Motor neuron (in vitro differentiated cells): ENCODE measurements at regions not wholly inside any gene's neighbourhood (a gene's known extent, or its start where the extent isn't known, plus 50 kb on each side); places are given as distances from the start of the nearest gene placed in this dataset.

Experiments
- ATAC-seq, 8 experiments: fragments of 200-7000 bp; cut with Tn5 transposase; replicated peaks in 6 of 8; 2 replicates each; pipeline ENCODE4 v1.8.0; 2021; ENCODE audit warnings: mild to moderate bottlenecking in 8 of 8, moderate library complexity in 8 of 8
- H3K27ac ChIP-seq, 2 donors: fragments of 250-450 bp; sonication (Bioruptor Pico); 2 replicates each; pipeline ENCODE4 v1.9.0; 2021; ENCODE audit warnings: antibody characterized with exemption in 2 of 2, mild to moderate bottlenecking in 2 of 2, moderate library complexity in 1 of 2
- H3K4me1 ChIP-seq, 2 donors: fragments of 250-450 bp; sonication (Bioruptor Pico); replicated peaks in 1 of 2; 2 replicates each; pipeline ENCODE4 v1.6.1; 2021; ENCODE audit warnings: antibody characterized with exemption in 2 of 2, mild to moderate bottlenecking in 2 of 2, moderate library complexity in 1 of 2
- H3K4me3 ChIP-seq, 5 donors: fragments of 250-450 bp; sonication (Bioruptor Pico); 2 replicates each; pipeline ENCODE4 v1.9.0; 2021; ENCODE audit warnings: antibody characterized with exemption in 5 of 5, mild to moderate bottlenecking in 5 of 5, moderate library complexity in 4 of 5
- WGBS, 10 experiments: fragments of 450-650 bp; shearing (Covaris generic); methylation state at CpG; one replicate each; pipeline ENCODE4 v1.0.0; 2022; 5-methylcytosine and 5-hydroxymethylcytosine counted together
- in situ Hi-C, 9 experiments: fragments of 400-800 bp; cut with MboI; loops; one replicate each; pipeline ENCODE4 v1.15.0; 2021; ENCODE audit warnings: low sequenced_read_pairs in 9 of 9, low pct_unique_long_range_greater_than_20kb in 2 of 9; ENCODE audit not compliant: unreplicated experiment in 9 of 9

- no peak for ATAC-seq
- peaks cover 22 to 35% of the 10 kb centered on the region in 2 donors for H3K4me1 ChIP-seq
- no peak overlapping the region for H3K4me3 ChIP-seq
- no peak overlapping the region for H3K27ac ChIP-seq
- in situ Hi-C loops = no loop called here
- WGBS, 10 experiments = 28 to 100% (median 93%) methylated on average over 1 to 4 of the region's 4 CpGs; no CpG with 5 or more reads in 1 of the 10 experiments
These were observed 120.9 kb upstream of the MTNR1B start for GRCh38 chr11:92848578-92848977.

- peak in 1 of 8 experiments; percentile 20 for ATAC-seq
- in situ Hi-C loops = loop anchor here in 1 of 9 experiments (25.0 kb wide), 1 partner anchor 613 kb away; no protein-coding TSS in a partner anchor
- Histone ChIP-seq H3K4me1 (peaks cover 24 to 31% of the 10 kb centered on the region in 2 donors), H3K4me3 (no peak overlapping the region), H3K27ac (no peak overlapping the region)
- WGBS, 10 experiments = 0 to 100% (median 52%) methylated on average over 1 to 4 of the region's 4 CpGs; no CpG with 5 or more reads in 2 of the 10 experiments
These were observed 119.1 kb upstream of the MTNR1B start for GRCh38 chr11:92850296-92850826.

- in situ Hi-C loops = loop anchor here in 1 of 9 experiments (25.0 kb wide), 1 partner anchor 615 kb away; no protein-coding TSS in a partner anchor
- peaks cover 10 to 18% of the 10 kb centered on the region in 2 donors for H3K4me1 ChIP-seq
- no peak overlapping the region for H3K4me3 ChIP-seq
- no peak for ATAC-seq
- no peak overlapping the region for H3K27ac ChIP-seq
These were observed 117.2 kb upstream of the MTNR1B start for GRCh38 chr11:92852229-92852628.

GRCh38 chr11:92852946-92853345 is 116.5 kb upstream of the MTNR1B start:
- in situ Hi-C loops = loop anchor here in 1 of 9 experiments (25.0 kb wide), 1 partner anchor 616 kb away; no protein-coding TSS in a partner anchor
- H3K4me3 ChIP-seq = no peak overlapping the region
- no peak overlapping the region for H3K27ac ChIP-seq
- peaks cover 10 to 19% of the 10 kb centered on the region in 2 donors for H3K4me1 ChIP-seq
- peak in 1 of 8 experiments; percentile 19 for ATAC-seq
- 25 to 100% (median 68%) methylated on average over 1 to 4 of the region's 7 CpGs; no CpG with 5 or more reads in 6 of the 10 experiments for WGBS, 10 experiments

GRCh38 chr11:92854162-92854561 is 115.3 kb upstream of the MTNR1B start:
- Histone ChIP-seq H3K4me1 (peaks cover 10 to 19% of the 10 kb centered on the region in 2 donors), H3K27ac (no peak overlapping the region), H3K4me3 (no peak overlapping the region)
- in situ Hi-C loops = loop anchor here in 1 of 9 experiments (25.0 kb wide), 1 partner anchor 617 kb away; no protein-coding TSS in a partner anchor
- no peak for ATAC-seq
- WGBS, 10 experiments = 25 to 100% (median 80%) methylated on average over 1 to 4 of the region's 5 CpGs; no CpG with 5 or more reads in 5 of the 10 experiments

DNA sequence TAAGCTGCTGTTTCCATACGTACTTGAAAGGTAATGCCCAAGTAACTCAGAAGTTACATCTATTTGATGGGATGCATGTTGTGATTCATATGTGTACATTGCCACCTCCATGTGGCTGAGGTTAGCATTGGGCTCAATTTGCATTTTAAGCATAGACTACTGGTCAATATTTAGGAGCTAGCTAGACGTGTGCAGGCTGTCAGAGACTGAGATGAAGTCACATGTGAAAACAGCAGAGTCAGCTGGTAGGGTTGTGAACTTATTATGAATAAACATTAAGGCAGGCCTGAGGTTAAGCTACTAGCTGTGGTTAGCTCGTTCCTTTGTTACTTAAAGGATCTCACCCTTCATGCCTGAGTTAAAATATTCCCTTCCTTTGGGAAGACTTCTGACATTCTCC is 114.5 kb upstream of the MTNR1B start:
- in situ Hi-C loops = loop anchor here in 1 of 9 experiments (25.0 kb wide), 1 partner anchor 618 kb away; no protein-coding TSS in a partner anchor
- WGBS, 10 experiments = 0 to 100% (median 47%) methylated on average over 1 to 3 of the region's 3 CpGs; no CpG with 5 or more reads in 1 of the 10 experiments
- ATAC-seq = peak in 7 of 8 experiments; percentile 64 to 91 (median 87)
- Histone ChIP-seq H3K27ac (no peak overlapping the region), H3K4me1 (peaks cover 10 to 19% of the 10 kb centered on the region in 2 donors), H3K4me3 (no peak overlapping the region)

DNA sequence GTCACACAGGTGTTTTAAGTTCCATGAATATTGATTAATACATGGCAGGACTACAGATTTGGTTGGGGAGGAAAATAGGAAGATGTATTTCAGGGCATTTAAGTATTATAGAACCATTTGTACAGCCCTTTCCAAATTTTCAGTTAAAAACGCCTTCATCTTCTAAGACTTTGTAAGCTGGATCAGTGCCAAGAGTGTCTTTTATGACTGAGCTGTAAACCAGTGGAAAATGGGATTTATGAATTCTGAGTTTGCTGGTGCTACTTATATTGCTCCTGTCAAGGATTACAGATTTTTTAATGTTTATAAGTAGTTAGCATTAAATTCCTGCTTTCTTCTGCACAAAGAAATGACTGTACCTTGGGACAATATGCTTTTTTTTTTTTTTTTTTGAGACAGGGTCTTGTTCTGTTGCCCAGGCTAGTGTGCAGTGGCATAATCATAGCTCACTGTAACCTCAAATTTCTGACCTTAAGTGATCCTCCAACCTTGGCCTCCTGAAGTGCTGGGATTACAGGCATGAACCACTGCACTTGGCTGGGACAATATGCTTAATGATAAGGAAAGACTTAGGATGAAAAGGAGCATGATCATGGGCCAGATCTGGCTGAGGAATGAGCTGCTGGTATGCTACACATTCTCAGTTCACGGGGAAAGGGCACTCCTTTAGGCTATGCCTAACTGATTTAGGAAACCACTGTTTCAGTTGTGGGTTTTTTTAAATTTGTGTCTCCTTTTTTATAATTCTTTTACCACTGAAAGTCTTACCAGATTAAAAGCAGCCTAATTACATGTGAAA is 113.6 kb upstream of the MTNR1B start:
- no peak for ATAC-seq
- Histone ChIP-seq H3K4me3 (no peak overlapping the region), H3K4me1 (peaks cover 10 to 19% of the 10 kb centered on the region in 2 donors), H3K27ac (no peak overlapping the region)
- 0 to 100% (median 83%) methylated on average over 1 to 2 of the region's 2 CpGs for WGBS, 10 experiments
- in situ Hi-C loops = loop anchor here in 1 of 9 experiments (25.0 kb wide), 1 partner anchor 619 kb away; no protein-coding TSS in a partner anchor

DNA sequence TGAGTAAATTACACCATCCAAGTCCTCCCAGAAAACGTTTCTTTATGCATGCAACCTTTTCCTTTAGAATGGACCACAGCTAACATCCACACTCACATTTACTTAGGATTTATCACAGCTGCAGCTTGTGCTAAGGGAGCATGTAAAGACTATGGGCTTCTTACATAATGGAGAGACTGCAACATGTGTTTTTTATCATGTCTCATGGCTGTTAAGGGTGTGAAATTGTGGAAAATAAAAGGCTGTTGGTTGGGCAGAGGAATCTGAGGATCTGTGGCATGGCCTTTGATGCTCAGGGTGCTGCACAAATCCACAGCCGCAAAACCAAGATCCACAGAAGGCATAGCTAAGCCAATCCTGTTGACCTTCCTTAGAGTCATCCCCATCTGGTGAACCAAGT is 112.0 kb upstream of the MTNR1B start:
- WGBS, 10 experiments = 0 to 100% (median 20%) methylated on average over 1 to 2 of the region's 2 CpGs; no CpG with 5 or more reads in 5 of the 10 experiments
- peaks cover 10 to 22% of the 10 kb centered on the region in 2 donors for H3K4me1 ChIP-seq
- no peak for ATAC-seq
- in situ Hi-C loops = loop anchor here in 1 of 9 experiments (25.0 kb wide), 1 partner anchor 620 kb away; no protein-coding TSS in a partner anchor
- no peak overlapping the region for H3K4me3 ChIP-seq
- H3K27ac ChIP-seq = no peak overlapping the region

GRCh38 chr11:92859156-92859690 is 110.2 kb upstream of the MTNR1B start:
- ATAC-seq = no peak
- Histone ChIP-seq H3K27ac (no peak overlapping the region), H3K4me1 (peaks cover 10 to 22% of the 10 kb centered on the region in 2 donors), H3K4me3 (no peak overlapping the region)
- WGBS, 10 experiments = 0 to 100% (median 53%) methylated on average over 2 to 7 of the region's 8 CpGs; no CpG with 5 or more reads in 2 of the 10 experiments
- in situ Hi-C loops = loop anchor here in 1 of 9 experiments (25.0 kb wide), 1 partner anchor 622 kb away; no protein-coding TSS in a partner anchor

- WGBS, 10 experiments = 7 to 100% (median 72%) methylated on average over 1 to 3 of the region's 3 CpGs
- no peak overlapping the region for H3K27ac ChIP-seq
- in situ Hi-C loops = loop anchor here in 1 of 9 experiments (25.0 kb wide), 1 partner anchor 624 kb away; no protein-coding TSS in a partner anchor
- no peak overlapping the region for H3K4me3 ChIP-seq
- no peak for ATAC-seq
- H3K4me1 ChIP-seq = peaks cover 0 to 7% of the 10 kb centered on the region in 2 donors
These were observed 107.8 kb upstream of the MTNR1B start for GRCh38 chr11:92861634-92862033.

- 7 to 100% (median 51%) methylated on average over 1 to 2 of the region's 2 CpGs; no CpG with 5 or more reads in 2 of the 10 experiments for WGBS, 10 experiments
- Histone ChIP-seq H3K27ac (no peak overlapping the region), H3K4me3 (no peak overlapping the region), H3K4me1 (peaks cover 0 to 4% of the 10 kb centered on the region in 2 donors)
- in situ Hi-C loops = loop anchor here in 1 of 9 experiments (25.0 kb wide), 1 partner anchor 628 kb away; no protein-coding TSS in a partner anchor
- ATAC-seq = peak in 2 of 8 experiments; percentile 34 to 40
These were observed 104.1 kb upstream of the MTNR1B start for GRCh38 chr11:92865352-92865751.

DNA sequence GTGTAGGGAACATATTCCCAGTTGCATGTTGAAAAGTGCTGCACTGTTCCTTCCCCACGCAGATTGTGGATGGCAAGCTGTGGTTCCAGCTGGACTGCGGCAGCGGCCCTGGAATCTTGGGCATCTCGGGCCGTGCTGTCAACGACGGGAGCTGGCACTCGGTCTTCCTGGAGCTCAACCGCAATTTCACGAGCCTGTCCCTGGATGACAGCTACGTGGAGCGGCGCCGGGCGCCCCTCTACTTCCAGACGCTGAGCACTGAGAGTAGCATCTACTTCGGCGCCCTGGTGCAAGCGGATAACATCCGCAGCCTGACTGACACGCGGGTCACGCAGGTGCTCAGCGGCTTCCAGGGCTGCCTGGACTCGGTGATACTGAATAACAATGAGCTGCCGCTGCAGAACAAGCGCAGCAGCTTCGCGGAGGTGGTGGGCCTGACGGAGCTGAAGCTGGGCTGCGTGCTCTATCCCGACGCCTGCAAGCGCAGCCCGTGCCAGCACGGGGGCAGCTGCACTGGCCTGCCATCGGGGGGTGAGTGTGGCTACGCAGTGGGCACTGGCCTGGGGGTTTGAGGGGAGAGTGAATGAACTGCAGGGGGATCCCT is 102.7 kb upstream of the MTNR1B start:
- ATAC-seq = no peak
- 93 to 100% (median 97%) methylated on average over 3 to 7 of the region's 38 CpGs; no CpG with 5 or more reads in 6 of the 10 experiments for WGBS, 10 experiments
- no peaks in the 10 kb centered on the region for H3K4me1 ChIP-seq
- H3K4me3 ChIP-seq = no peak overlapping the region
- in situ Hi-C loops = loop anchor here in 1 of 9 experiments (25.0 kb wide), 1 partner anchor 629 kb away; no protein-coding TSS in a partner anchor
- H3K27ac ChIP-seq = no peak overlapping the region
